SK-MEL-5 (cell line): ENCODE measurements at regions not wholly inside any gene's neighbourhood (a gene's known extent, or its start where the extent isn't known, plus 50 kb on each side); places are given as distances from the start of the nearest gene placed in this dataset.
"Not testable (repeated sequence)": the region's sequence is repeated elsewhere in the genome, so short reads cannot be mapped to it uniquely, and the experiment has no call there.

Experiments
- DNase-seq: peaks from one replicate; pipeline ENCODE4 v3.0.0-alpha.2; 2016; ENCODE audit warnings: low read depth, low spot score
- in situ Hi-C: cut with HindIII; loops from 2 replicates; pipeline ENCODE4 v1.10.0; 2016; ENCODE audit warnings: low sequenced_read_pairs, high pct_unique_total_duplicates, low pct_unique_long_range_greater_than_20kb

GRCh38 chr5:112528928-112529327, 109.9 kb upstream of the EPB41L4A start:
- DNase-seq: no peak
- in situ Hi-C loops: no loop called here

GRCh38 chr5:112529525-112529924, 110.4 kb upstream of the EPB41L4A start:
- peak; percentile 59 for DNase-seq

GRCh38 chr5:112532654-112533360, 113.7 kb upstream of the EPB41L4A start:
- in situ Hi-C loops: no loop called here
- no peak for DNase-seq

More at GRCh38 chr5:112529525-112529924, 110.4 kb upstream of the EPB41L4A start:
- in situ Hi-C loops: no loop called here

- in situ Hi-C loops: no loop called here
- DNase-seq: no peak
Measured at GRCh38 chr5:112533362-112533761, 114.3 kb upstream of the EPB41L4A start.

GRCh38 chr5:112534067-112534583, 115.0 kb upstream of the EPB41L4A start:
- in situ Hi-C loops: no loop called here
- DNase-seq: no peak

- DNase-seq: no peak
- in situ Hi-C loops: no loop called here
Measured at GRCh38 chr5:112534611-112535255, 115.7 kb upstream of the EPB41L4A start.

- in situ Hi-C loops: no loop called here
- DNase-seq: no peak
Measured at GRCh38 chr5:112535356-112535755, 116.3 kb upstream of the EPB41L4A start.

GRCh38 chr5:112544558-112544957, 125.5 kb upstream of the EPB41L4A start:
- DNase-seq, in situ Hi-C loops: not testable (repeated sequence)

- in situ Hi-C loops: no loop called here
- no peak for DNase-seq
Measured at GRCh38 chr5:112546946-112547592, 128.0 kb upstream of the EPB41L4A start.

- in situ Hi-C loops: no loop called here
- DNase-seq: no peak
Measured at GRCh38 chr5:112548246-112548881, 129.3 kb upstream of the EPB41L4A start.

GRCh38 chr5:112549127-112549526, 130.1 kb upstream of the EPB41L4A start:
- in situ Hi-C loops: no loop called here
- DNase-seq: no peak

GRCh38 chr5:112549605-112550166, 130.6 kb upstream of the EPB41L4A start:
- in situ Hi-C loops: no loop called here
- DNase-seq: no peak

- peak; percentile 70 for DNase-seq
- in situ Hi-C loops: no loop called here
Measured at GRCh38 chr5:112551419-112552032, 132.4 kb upstream of the EPB41L4A start.

GRCh38 chr5:112552216-112552615, 133.1 kb upstream of the EPB41L4A start:
- in situ Hi-C loops: no loop called here
- no peak for DNase-seq

- in situ Hi-C loops: no loop called here
- DNase-seq: no peak
Measured at GRCh38 chr5:112552791-112553190, 133.7 kb upstream of the EPB41L4A start.

- DNase-seq: no peak
Measured at GRCh38 chr5:112554101-112554977, 135.3 kb upstream of the EPB41L4A start.

GRCh38 chr5:112555197-112555596, 136.1 kb upstream of the EPB41L4A start:
- no peak for DNase-seq
- in situ Hi-C loops: no loop called here

More at GRCh38 chr5:112554101-112554977, 135.3 kb upstream of the EPB41L4A start:
- in situ Hi-C loops: no loop called here
